Renal pelvis (tissue), 1 donor: ENCODE measurements at regions not wholly inside any gene's neighbourhood (a gene's known extent, or its start where the extent isn't known, plus 50 kb on each side); places are given as distances from the start of the nearest gene placed in this dataset.

ENCODE experiments used
- DNase-seq: peaks from one replicate; pipeline ENCODE4 v3.0.0-alpha.2; 2013

GRCh38 chr22:47443836-47444745, 681.6 kb downstream of the TBC1D22A start:
- DNase-seq, result no peak

GRCh38 chr22:47442821-47443220, 680.4 kb downstream of the TBC1D22A start:
- DNase-seq, result no peak

GRCh38 chr22:47439643-47440265, 677.3 kb downstream of the TBC1D22A start:
- DNase-seq, result no peak

GRCh38 chr22:47437636-47438035, 675.2 kb downstream of the TBC1D22A start:
- no peak for DNase-seq

- no peak for DNase-seq
Measured at GRCh38 chr22:47437110-47437509, 674.7 kb downstream of the TBC1D22A start.

- DNase-seq, result no peak
Measured at GRCh38 chr22:47435826-47436225, 673.4 kb downstream of the TBC1D22A start.

GRCh38 chr22:47435204-47435487, 672.7 kb downstream of the TBC1D22A start:
- DNase-seq, result no peak

DNA sequence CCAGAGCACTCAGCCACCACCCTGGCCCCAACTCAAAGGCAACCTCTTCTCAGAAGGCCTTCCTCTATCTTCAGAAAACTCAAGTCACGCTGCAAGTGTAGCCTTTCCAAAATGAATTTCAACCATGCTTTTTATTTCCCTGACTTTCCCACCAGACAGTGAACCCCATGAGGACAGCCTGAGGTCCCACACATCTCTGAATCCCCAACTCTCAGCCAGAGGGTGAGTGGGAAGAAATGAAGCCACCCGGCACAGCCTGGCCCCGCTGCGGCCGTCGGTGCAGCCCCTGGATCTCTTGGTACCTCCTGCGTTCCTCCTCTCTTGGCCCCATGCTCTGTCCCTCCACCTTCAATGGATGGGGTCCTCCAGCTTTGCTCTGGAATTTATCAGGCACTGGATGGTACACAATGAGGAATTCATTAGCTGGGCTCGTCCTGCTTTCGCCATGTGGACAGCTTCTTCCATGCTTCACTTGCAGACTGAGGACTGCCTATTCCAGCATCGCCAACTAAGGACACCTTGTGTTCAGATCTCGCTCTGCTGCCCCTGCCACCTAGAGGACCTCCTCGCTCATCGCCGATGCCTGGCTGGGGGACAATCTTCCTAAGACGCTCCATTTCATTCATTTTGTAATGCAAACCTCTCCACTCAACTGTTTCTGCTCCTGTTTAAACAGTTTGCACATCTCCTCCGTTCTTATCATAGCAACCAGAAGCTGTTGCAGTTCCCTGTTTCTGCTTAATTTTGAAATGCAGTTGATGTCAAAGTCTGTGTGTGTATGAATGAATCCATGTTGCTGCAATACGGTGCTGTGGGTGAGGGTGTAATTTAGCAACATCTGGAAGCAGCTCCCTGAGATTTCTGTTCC, 672.1 kb downstream of the TBC1D22A start:
- DNase-seq, result no peak

DNA sequence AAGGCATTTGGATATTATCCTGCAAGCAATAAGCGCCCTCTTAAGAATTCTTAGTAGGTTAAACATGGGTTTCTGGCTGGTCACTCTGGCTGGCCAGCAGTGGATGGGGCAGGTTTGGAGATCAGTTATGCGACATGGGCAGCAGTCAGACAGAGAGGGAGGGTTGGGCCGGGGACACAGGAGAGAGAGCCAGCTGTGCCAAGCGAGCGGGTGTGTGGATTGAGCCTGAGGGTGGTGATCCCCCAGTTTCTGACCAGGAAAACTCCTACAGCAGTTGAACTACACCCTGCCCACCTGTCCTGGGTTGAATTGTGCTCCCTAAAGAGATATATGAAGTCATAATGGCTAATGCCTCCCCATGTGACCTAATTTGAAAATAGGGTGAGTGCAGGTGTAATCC, 671.2 kb downstream of the TBC1D22A start:
- no peak for DNase-seq

DNA sequence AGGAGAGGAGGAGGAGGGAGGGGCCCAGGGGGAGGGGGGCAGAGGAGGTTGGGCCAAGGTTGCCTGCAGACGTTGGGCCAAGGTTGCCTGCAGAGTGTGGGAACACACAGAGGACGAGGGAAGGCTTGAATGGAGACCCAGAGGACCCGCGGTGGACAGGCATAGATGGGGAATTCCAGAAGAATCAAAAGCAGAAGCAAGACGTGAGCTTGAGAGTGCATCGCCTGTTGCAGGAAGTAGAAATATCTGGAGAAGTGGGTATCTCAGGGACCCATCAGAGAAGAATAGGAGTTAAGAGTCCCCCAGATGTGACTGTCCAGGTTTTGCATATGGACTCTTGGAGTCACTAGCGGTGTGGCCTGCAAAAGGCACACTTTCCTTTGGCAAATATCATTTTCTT, 670.2 kb downstream of the TBC1D22A start:
- no peak for DNase-seq

GRCh38 chr22:47423861-47424820, 661.7 kb downstream of the TBC1D22A start:
- DNase-seq, result no peak

DNA sequence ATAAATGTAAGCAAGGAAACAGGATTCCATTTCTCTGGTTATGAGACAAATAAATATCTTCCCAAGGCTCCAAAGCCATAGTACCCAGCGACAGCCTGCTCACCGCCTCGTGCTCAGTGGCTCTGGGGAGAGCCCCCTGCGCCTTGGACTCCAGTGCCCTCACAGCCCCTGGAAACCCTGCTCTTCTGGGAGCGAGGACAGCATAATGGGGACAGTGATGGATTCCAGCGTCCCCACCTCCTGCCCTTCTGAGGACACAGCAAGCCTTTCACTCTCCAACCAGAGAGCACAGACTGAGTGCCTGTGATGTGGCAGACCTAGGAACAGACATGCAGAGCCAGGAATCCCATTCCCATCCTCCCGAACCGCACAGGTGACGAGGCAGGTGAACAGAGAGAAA, 660.8 kb downstream of the TBC1D22A start:
- no peak for DNase-seq

- no peak for DNase-seq
Measured at GRCh38 chr22:47422736-47423135, 660.3 kb downstream of the TBC1D22A start.

DNA sequence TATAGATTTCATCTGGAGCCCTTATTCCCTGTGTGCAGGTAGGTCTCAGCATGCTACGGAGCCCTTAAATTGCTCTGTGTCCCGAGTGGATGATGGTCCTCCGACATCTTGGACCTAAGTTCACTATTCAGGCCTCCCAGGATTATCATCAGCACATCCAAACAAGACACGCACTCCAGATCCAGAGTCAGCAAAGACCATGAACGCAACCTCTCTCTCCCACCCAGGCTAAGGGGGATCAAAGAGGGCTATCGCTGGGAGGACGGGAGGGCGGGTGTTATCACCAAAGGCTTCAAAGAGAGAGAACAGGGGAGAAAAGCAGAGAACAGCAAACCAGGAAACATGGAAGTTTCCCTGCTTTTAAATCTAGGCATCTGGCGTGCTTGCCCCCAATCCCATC, 659.4 kb downstream of the TBC1D22A start:
- DNase-seq, result no peak

DNA sequence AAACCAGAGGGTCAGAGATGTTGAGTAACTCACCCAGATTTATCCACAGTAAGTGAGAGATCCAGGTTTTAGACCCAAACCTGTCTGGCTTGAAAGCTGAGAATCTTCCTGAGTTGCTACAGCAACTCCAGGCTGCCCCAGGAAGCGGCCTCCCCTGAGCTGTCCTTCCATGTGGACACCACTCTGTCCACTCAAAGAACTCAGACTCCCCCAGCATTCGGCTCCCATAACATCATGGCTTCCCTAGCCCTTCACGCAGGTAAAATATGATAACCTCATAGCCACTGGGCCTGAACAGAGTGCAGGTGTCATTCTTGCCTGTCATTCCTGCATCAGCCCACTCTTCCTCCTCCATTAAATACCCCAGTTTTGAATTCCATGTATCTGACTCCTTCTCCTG, 657.8 kb downstream of the TBC1D22A start:
- no peak for DNase-seq

- peak; percentile 14 for DNase-seq
Measured at GRCh38 chr22:47419239-47419638, 656.8 kb downstream of the TBC1D22A start.

- no peak for DNase-seq
Measured at GRCh38 chr22:47417699-47418098, 655.2 kb downstream of the TBC1D22A start.

- no peak for DNase-seq
Measured at GRCh38 chr22:47411006-47411405, 648.6 kb downstream of the TBC1D22A start.

GRCh38 chr22:47409539-47410275, 647.3 kb downstream of the TBC1D22A start:
- no peak for DNase-seq

GRCh38 chr22:47408409-47408808, 646.0 kb downstream of the TBC1D22A start:
- no peak for DNase-seq
